Activated T-helper 2 cell treated with anti-CD3 and anti-CD28 coated beads, Interferon-gamma antibody, Interleukin-2, Interleukin-4, amounts not matched to agents 10 μg/mL and 5 μg/mL and 100 μg/mL, durations not matched to agents 14 hours and 24 hours and 36 hours (primary cell): ENCODE measurements at regions not wholly inside any gene's neighbourhood (a gene's known extent, or its start where the extent isn't known, plus 50 kb on each side); places are given as distances from the start of the nearest gene placed in this dataset.

Experiments
- DNase-seq: peaks from one replicate; pipeline ENCODE4 v3.0.0; 2021; ENCODE audit warnings: low spot score
- H3K27ac Mint-ChIP-seq: one replicate; pipeline ENCODE4 v1.8.0; 2021; ENCODE audit warnings: mixed read lengths
- H3K27me3 Mint-ChIP-seq: one replicate; pipeline ENCODE4 v1.8.0; 2021; ENCODE audit warnings: low read depth, mixed read lengths
- H3K36me3 Mint-ChIP-seq: one replicate; pipeline ENCODE4 v1.8.0; 2021; ENCODE audit warnings: low read depth, mixed read lengths
- H3K4me1 Mint-ChIP-seq: one replicate; pipeline ENCODE4 v1.8.0; 2021; ENCODE audit warnings: low read depth, mixed read lengths
- H3K4me3 Mint-ChIP-seq: one replicate; pipeline ENCODE4 v1.8.0; 2021; ENCODE audit warnings: low read depth, mild to moderate bottlenecking, moderate library complexity, mixed read lengths
- H3K9me3 Mint-ChIP-seq: one replicate; pipeline ENCODE4 v1.8.0; 2021; ENCODE audit warnings: mixed read lengths
- intact Hi-C: fragments of 100-400 bp; cut with micrococcal nuclease; formaldehyde crosslinking; loops from one replicate; pipeline ENCODE4 v1.15.1; 2023

DNA sequence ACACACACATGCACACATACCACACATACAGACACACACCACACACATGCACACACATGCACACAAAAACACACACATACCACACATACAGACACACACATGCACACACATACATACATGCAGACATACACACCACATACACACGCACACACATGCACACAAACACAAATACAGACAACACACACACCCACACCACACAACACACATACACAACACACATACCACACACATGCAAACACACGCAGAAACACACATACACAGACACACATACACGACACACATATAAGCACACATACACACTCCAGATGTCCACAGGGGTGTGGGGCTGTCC is 60.1 kb upstream of the PPP2R2D start:
- no peaks in the 10 kb centered on the region for H3K36me3 Mint-ChIP-seq

DNA sequence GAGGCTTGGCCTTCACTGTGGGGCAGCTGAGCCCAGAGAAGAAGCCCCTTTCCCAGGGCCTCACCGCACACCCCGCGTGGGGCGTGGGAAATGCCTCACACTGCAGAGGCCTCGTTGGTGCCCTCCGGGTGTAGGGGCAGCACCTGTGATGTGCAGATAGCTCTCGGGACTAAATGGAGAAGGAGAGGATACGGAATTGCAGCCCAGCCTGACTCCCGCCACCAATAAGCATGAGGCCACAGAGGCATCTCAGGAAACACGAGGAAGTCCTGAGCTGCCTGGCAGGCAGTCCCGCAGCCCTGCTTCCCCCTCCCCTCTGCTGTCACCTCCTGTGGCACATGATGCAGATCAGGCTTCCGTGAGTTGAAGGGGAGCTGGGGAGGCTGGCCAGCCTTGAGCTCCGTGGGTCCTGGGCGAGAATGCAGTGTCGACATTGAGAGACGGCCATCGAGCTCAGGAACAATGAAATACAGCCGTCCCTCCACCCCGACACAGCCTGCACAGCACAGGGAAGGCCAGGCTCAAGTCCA is 59.6 kb upstream of the PPP2R2D start:
- H3K27ac Mint-ChIP-seq: no peak overlapping the region
- no peaks in the 10 kb centered on the region for H3K4me1 Mint-ChIP-seq
- no peak overlapping the region for H3K4me3 Mint-ChIP-seq
- no peak for DNase-seq
- H3K9me3 Mint-ChIP-seq: no peaks in the 10 kb centered on the region
- H3K36me3 Mint-ChIP-seq: no peaks in the 10 kb centered on the region
- intact Hi-C loops: no loop called here
- no peaks in the 10 kb centered on the region for H3K27me3 Mint-ChIP-seq

More for the DNA sequence above, 60.1 kb upstream of the PPP2R2D start:
- Mint-ChIP-seq H3K4me1 (no peaks in the 10 kb centered on the region), H3K27me3 (no peaks in the 10 kb centered on the region), H3K27ac (no peak overlapping the region), H3K9me3 (no peaks in the 10 kb centered on the region), H3K4me3 (no peak overlapping the region)
- intact Hi-C loops: no loop called here
- DNase-seq: no peak

DNA sequence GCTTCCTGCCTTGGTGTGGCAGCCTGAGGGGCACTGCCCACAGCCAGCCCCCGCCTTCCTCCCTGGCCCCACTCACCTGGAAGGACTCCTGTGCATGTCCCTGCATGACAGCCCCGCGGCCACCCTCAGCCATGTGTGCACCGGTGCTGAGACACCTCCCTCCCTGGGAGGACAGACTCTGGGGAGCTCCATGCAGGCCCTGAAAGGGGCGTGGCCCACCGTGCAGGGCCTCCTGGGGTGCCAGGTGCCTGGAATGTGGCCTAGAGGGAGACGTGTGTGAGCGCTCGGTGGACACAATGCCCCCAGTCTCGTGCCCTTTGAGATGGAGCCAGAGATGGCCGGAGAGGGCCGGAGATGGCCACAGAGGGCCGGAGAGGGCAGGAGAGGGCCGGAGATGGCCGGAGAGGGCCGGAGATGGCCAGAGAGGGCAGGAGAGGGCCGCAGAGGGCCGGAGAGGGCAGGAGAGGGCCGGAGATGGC is 59.1 kb upstream of the PPP2R2D start:
- no peak overlapping the region for H3K4me3 Mint-ChIP-seq
- no peaks in the 10 kb centered on the region for H3K9me3 Mint-ChIP-seq
- no peaks in the 10 kb centered on the region for H3K27me3 Mint-ChIP-seq
- DNase-seq: no peak
- H3K36me3 Mint-ChIP-seq: no peaks in the 10 kb centered on the region
- no peak overlapping the region for H3K27ac Mint-ChIP-seq
- intact Hi-C loops: no loop called here
- no peaks in the 10 kb centered on the region for H3K4me1 Mint-ChIP-seq

DNA sequence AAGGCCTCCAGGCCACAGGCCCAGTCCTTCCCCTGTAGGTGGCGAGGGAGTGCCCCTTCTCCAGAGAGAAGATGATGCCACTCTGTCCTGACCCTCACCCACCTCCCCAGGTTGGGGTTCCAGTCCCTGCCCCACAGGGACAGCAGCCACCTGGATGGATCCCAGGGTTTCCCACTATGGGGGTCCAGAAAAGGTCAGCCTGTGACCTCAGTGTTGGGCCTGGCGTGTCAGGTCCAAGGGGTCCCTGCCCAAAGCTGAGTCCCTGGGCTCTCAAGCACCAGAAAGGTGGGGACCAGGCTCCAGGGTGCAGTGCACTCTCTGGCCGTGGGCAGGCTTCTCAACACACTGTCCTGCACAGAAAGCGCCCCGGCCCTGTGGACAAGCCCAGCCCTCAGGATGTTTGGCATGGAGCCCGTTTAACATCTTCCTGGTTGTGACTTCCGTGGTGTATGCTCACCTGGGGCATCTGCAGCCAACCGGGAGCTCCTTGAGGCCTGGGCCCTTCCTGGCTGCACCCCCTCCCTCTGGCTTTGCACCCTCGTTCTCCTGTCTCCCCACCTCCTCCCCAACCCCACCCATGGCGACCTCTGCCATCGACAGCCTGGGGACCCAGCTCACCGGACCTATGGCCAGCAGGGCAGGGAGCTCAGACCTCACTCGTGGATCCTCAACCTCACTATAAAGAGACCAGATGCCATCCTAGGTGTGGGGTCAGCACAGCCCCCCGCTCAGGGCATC is 58.3 kb upstream of the PPP2R2D start:
- no peak overlapping the region for H3K27ac Mint-ChIP-seq
- no peaks in the 10 kb centered on the region for H3K27me3 Mint-ChIP-seq
- H3K9me3 Mint-ChIP-seq: no peaks in the 10 kb centered on the region
- no peaks in the 10 kb centered on the region for H3K4me1 Mint-ChIP-seq
- no peak for DNase-seq
- intact Hi-C loops: no loop called here
- H3K4me3 Mint-ChIP-seq: no peak overlapping the region
- H3K36me3 Mint-ChIP-seq: no peaks in the 10 kb centered on the region

DNA sequence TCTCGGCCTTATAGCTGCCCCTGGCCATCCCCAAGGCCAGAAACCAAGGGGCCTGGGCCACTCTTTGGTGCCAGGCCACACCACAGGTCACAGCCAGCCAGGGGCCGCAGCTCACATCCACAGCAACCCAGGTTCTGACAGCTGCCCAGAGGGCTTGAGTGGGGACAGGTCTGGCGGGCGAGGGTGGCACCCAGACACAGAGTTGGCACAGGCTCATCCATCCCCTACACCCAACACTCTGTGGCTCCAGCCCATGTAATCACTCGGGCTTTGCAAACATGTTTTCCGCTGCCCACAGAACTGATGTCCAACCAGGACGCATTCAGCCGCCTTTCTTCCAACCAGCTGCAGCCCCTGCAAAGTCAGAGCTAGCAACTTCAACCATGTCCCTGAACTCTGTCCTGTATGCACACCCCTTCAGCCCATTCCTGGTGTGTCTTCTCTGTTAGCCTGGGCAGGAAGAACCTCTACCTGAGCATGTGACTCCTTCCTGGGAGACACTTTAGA is 57.7 kb upstream of the PPP2R2D start:
- intact Hi-C loops: no loop called here
- no peak for DNase-seq
- Mint-ChIP-seq H3K27ac (no peak overlapping the region), H3K36me3 (no peaks in the 10 kb centered on the region), H3K27me3 (no peaks in the 10 kb centered on the region), H3K4me3 (no peak overlapping the region), H3K9me3 (no peaks in the 10 kb centered on the region), H3K4me1 (no peaks in the 10 kb centered on the region)

DNA sequence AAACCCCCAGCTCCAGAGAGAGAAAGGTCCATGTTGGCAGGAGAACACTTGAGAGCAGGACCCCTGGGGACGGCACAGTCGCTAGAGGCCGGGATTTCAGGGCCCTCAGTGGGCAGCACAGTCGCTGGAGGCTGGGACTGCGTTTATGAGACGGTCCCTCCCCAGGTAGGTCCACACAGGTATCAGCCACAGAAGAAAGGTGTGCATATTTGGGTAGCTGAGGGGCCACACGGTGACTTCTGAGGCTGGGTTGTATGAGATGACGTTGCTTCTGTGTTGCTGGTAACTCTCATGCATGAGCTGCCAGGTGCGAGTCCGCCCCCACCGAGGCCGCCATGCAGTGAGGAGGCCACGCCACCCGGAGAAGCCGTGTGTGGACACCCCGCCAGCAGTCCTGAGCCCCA is 56.9 kb upstream of the PPP2R2D start:
- intact Hi-C loops: no loop called here
- Mint-ChIP-seq H3K4me1 (no peaks in the 10 kb centered on the region), H3K27me3 (no peaks in the 10 kb centered on the region), H3K9me3 (no peaks in the 10 kb centered on the region), H3K4me3 (no peak overlapping the region), H3K36me3 (no peaks in the 10 kb centered on the region), H3K27ac (no peak overlapping the region)
- no peak for DNase-seq

DNA sequence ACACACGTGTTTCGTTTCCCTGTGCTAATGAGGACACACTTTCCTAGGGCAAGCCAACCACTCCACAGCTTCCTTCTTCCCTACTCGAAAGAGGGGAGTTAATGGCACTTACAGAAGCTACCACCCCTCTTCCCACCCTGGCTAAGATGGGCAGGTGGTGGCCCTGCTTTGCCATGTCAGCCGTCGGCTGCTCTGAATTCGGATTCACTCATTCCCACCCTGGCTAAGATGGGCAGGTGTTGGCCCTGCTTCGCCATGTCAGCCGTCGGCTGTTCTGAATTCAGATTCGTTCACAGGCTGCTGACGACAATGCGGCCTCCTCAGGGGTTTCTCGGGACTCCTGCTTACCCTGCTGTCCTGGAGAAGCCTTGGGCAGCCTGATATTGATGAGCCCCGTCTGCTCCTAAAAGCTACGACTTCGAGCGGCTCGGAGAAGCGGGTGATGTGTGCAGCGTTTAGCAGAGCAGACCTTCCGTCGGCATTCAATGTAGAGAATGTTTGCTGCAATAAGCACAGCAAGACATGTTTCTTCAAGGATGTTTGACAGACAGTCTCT is 56.2 kb upstream of the PPP2R2D start:
- Mint-ChIP-seq H3K9me3 (no peaks in the 10 kb centered on the region), H3K4me1 (no peaks in the 10 kb centered on the region), H3K27ac (no peak overlapping the region), H3K4me3 (no peak overlapping the region), H3K36me3 (no peaks in the 10 kb centered on the region), H3K27me3 (no peaks in the 10 kb centered on the region)
- intact Hi-C loops: no loop called here
- no peak for DNase-seq

DNA sequence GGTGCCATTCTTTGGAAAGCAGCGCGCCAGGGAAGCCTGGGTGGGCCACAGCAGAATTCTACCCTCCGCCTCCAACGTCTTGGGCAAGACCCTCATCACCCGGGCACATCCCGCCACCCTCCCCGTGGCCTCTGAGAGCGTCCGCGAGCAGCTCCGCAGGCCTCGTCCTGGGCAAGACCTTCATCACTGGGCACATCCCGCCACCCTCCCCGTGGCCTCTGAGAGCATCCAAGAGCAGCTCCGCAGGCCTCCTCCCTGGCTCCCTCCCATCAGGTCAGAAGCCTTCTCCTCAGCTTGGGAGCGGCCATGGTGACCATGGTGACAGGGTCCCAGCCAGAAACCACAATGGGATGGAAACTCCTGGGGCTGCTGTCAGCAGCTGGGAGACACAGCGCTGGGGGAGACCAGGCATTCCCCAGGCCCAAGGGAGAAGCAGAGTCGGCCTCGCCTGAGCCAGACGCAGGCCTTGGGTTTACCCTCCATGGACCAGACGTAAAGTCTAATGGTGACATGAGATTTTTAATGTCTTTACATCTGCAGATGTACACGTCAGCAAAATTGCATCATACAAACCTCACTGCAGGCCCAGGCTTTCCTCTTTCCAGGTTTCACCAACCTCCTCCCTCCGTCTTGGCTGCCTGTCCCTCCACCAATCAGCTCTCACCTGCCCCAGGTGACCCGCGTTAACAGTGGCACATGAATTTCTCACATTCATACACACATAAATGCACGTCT is 55.1 kb upstream of the PPP2R2D start:
- no peak overlapping the region for H3K27ac Mint-ChIP-seq
- intact Hi-C loops: no loop called here
- no peaks in the 10 kb centered on the region for H3K4me1 Mint-ChIP-seq
- H3K27me3 Mint-ChIP-seq: no peaks in the 10 kb centered on the region
- no peak for DNase-seq
- peaks cover 1% of the 10 kb centered on the region for H3K9me3 Mint-ChIP-seq
- H3K4me3 Mint-ChIP-seq: no peak overlapping the region
- H3K36me3 Mint-ChIP-seq: no peaks in the 10 kb centered on the region

DNA sequence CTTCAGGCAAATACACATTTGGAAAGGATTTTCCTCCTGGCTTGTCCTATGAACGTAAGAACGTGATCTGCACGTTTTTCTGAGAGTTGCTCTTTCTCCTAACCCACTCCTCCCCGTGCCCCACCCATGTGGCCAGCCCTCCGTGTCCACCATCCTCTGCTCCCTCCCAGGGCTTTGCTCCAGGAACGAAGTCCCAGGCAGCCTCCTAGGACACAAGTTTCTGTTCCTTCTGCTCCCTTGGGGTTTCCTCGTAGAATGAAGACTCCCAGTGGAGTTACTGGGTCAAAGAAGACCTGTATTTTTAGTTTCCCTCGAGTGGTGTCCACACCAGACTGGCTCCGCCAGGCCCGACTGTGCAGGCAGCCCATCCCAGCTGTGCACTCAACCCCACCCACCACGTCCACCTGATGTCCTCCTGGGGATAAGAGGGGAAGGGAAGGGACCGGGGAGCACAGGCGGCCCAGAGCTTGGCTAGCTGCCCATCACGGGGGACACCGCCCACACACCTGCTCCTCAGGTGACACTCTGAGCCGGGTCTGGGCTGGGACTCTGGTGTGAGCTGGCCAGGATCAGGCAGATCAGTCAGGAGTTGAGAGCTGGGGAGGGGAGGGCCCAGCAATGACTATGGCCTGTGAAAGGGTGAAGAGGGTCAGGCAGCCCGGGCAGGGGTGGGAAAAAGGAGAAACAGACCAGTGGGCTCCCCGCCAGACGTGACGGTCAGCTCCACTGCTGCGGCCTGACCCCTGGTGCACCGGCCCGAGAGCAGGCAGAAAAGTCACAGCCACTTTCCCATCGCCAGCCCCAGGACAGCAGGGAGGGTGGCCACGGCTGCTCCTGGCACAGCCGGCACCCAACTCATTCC is 54.3 kb upstream of the PPP2R2D start:
- H3K9me3 Mint-ChIP-seq: peaks cover 8% of the 10 kb centered on the region
- no peaks in the 10 kb centered on the region for H3K27me3 Mint-ChIP-seq
- H3K36me3 Mint-ChIP-seq: peaks cover 3% of the 10 kb centered on the region

DNA sequence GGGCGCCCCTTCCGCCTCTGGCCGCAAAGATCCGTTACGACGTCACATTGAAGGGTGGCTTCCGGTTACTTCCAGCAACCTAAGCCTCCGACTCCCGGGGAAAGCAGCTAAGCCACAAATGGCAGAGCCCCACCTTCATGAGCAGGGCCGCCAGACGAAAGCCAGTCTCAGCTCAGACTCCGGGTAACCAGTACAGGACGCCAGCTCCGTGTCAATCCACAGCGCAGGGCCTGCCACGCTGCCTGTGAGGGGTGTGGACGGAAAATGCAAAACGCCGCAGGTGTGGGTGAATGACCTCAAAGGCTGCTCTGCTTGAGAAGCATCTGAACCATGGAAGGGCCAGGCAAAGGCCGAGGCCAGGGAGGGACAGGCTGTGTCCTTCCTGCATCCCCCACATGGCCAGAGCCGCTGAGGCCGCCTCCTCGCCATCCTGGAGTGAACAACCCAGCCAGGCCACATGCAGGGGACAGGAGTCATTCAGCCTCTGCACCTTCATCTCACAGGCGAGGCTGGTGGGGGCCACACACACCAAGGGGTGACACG is 53.5 kb upstream of the PPP2R2D start:
- no peak overlapping the region for H3K27ac Mint-ChIP-seq
- no peaks in the 10 kb centered on the region for H3K4me1 Mint-ChIP-seq
- H3K9me3 Mint-ChIP-seq: peaks cover 8% of the 10 kb centered on the region
- DNase-seq: no peak
- H3K27me3 Mint-ChIP-seq: no peaks in the 10 kb centered on the region
- H3K4me3 Mint-ChIP-seq: no peak overlapping the region
- H3K36me3 Mint-ChIP-seq: peaks cover 3% of the 10 kb centered on the region
- intact Hi-C loops: no loop called here

More for the DNA sequence above, 54.3 kb upstream of the PPP2R2D start:
- H3K4me3 Mint-ChIP-seq: no peak overlapping the region
- no peak overlapping the region for H3K27ac Mint-ChIP-seq
- intact Hi-C loops: no loop called here
- H3K4me1 Mint-ChIP-seq: no peaks in the 10 kb centered on the region
- no peak for DNase-seq

DNA sequence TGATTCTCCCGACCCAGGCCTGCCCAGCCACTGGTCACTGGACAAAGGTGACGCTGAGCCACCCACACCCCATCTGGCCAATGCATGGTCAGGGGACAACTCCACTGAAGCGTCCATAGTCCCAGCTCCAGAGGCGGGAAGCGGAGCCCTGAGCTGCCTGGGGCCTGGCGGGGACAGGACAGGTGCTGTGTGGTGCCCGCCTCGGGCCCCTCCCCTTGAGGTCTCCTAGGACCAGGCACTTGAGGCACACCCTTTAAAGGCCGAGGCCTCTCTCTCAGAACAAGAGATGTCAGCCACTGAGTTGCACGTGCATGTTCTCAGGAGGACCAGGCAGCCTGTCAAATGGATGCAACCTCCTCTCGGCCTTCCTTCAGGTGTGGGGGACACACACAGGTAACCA is 52.5 kb upstream of the PPP2R2D start:
- intact Hi-C loops: no loop called here
- H3K27ac Mint-ChIP-seq: no peak overlapping the region
- peaks cover 8% of the 10 kb centered on the region for H3K9me3 Mint-ChIP-seq
- H3K27me3 Mint-ChIP-seq: no peaks in the 10 kb centered on the region
- no peak for DNase-seq
- H3K4me1 Mint-ChIP-seq: no peaks in the 10 kb centered on the region
- H3K4me3 Mint-ChIP-seq: no peak overlapping the region
- peaks cover 3% of the 10 kb centered on the region for H3K36me3 Mint-ChIP-seq
